ENCODE measurements at regions not wholly inside any gene's neighbourhood (a gene's known extent, or its start where the extent isn't known, plus 50 kb on each side); places are given as distances from the start of the nearest gene placed in this dataset.

DNA sequence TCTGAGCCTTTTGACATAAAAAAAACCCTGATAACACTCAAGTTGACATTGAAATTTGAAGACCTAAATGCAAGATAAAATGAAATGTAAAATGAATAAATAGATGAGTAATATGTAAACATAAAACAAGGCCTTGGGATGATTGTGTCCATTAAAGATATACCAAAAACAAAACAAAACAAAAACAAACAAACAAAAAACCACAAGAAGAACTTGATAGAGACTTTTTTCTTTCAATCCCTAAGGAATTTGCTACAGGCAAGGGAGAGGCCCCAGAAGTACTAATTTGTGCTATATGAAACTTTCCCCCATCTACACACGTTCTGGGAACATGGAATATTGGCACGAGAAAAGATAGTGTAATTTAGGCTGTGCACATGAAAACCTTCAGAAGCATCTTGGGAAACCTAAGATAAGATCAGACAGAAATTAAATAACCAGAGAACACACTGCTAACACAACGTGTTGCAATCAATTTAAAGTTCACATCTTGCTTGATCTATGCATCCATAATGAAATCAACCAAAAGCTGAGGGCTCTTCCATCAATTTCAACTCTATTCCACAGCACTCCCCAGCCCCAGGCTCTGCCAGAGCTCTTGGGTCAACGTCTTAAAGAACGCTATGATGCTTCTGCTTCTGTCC lies 201.1 kb upstream of the RREB1 start:
- TF ChIP-seq, protein P1, sequence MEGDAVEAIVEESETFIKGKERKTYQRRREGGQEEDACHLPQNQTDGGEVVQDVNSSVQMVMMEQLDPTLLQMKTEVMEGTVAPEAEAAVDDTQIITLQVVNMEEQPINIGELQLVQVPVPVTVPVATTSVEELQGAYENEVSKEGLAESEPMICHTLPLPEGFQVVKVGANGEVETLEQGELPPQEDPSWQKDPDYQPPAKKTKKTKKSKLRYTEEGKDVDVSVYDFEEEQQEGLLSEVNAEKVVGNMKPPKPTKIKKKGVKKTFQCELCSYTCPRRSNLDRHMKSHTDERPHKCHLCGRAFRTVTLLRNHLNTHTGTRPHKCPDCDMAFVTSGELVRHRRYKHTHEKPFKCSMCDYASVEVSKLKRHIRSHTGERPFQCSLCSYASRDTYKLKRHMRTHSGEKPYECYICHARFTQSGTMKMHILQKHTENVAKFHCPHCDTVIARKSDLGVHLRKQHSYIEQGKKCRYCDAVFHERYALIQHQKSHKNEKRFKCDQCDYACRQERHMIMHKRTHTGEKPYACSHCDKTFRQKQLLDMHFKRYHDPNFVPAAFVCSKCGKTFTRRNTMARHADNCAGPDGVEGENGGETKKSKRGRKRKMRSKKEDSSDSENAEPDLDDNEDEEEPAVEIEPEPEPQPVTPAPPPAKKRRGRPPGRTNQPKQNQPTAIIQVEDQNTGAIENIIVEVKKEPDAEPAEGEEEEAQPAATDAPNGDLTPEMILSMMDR (IDR thresholded peaks at IDR 0.05; ENCODE audit: control insufficient read depth, extremely low read depth, insufficient read depth) = no peak
- H3K4me3 ChIP-seq (ENCODE audit: low read depth, low read length) = no peak overlapping the region
- DNase-seq (ENCODE audit: low read depth) = peak; percentile 42

DNA sequence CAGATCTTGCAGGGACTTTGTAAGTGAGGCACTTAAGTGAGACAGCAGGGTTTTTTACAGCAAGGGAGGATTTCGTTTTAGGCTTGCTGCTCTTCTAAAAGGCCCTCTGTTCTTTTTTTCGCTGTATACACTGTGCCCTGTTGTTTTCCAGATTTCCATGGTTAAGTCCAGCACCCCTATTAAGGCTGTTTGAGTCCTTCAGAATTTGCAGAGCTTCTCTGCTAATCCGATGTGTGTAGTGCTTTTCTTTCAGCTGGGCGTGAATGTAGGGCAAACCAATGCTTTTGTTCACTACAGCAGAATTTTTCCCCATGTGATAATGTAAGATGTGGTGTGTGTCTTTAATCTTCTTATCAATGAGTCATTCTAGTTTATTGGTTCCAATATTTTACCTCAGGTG lies 200.5 kb upstream of the RREB1 start:
- no peak overlapping the region for H3K4me3 ChIP-seq (ENCODE audit: low read depth, low read length)
- no peak for DNase-seq (ENCODE audit: low read depth)
- TF ChIP-seq, protein P1 (IDR thresholded peaks at IDR 0.05; ENCODE audit: control insufficient read depth, extremely low read depth, insufficient read depth) = no peak

DNA sequence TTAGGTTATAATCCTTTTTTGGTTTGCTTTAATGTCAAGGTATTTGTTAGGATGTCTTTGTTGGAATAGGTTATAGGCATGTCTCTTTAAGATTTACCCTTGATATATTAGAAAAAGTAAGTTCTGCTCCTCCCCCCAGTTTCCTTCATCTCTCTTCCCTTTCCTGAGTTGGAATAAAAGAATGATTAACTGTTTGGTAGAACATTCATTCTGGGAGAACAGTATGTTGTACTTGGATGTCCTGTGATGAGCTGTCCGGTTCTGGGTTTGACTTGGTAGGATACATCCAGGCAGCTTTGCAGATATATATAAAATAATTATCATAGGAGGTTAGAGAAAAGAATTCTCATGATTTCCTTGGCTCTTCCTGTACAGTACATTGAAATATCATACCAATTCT lies 199.6 kb upstream of the RREB1 start:
- H3K4me3 ChIP-seq (ENCODE audit: low read depth, low read length) = no peak overlapping the region
- TF ChIP-seq, protein P1 (IDR thresholded peaks at IDR 0.05; ENCODE audit: control insufficient read depth, extremely low read depth, insufficient read depth) = no peak
- no peak for DNase-seq (ENCODE audit: low read depth)

DNA sequence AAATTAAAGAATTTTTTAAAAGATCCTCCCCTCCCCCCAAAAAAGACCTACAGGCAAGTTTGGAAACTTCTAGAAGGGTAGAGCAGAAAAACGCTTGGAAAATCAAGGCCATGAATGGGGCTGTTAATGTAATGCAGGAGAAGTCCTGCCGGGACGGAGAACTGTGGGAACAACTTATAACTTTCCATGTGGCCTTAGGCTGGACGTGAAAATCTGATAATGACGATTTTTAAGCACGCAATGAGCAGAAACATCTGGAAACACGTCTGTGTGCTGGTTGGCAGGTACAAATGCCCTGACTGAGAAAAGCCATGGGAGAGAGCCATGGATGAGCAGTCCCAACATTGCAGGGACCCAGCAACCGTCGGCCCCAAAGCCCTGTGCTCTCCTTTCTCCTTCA lies 198.7 kb upstream of the RREB1 start:
- TF ChIP-seq, protein P1 (IDR thresholded peaks at IDR 0.05; ENCODE audit: control insufficient read depth, extremely low read depth, insufficient read depth) = no peak
- H3K4me3 ChIP-seq (ENCODE audit: low read depth, low read length) = no peak overlapping the region
- no peak for DNase-seq (ENCODE audit: low read depth)

DNA sequence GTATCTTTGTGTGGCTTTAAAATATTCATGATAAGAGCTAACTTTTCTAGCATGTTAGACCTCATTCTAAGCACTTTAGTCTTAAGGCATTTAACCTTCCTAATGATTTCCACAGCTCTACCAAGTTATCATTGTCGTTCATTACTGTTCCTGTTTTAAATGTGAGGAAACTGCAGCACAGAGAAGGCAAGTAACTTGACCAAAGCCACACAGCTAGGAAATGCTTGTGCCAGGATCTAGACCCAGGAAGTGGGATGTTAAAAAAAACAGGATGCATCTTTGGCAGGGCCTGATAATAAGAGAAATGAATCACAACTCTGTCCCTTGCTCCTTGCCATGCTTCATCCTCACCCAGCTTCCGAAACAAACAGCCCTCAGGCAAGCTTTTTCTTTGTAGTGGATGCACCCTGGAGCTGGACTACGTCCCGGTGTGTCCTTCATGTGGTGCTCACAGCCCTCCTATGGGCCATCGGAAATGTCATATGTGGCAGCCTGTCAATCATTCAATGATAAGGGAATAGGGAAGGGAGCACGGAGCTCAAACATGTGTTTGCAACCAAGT lies 196.9 kb upstream of the RREB1 start:
- DNase-seq (ENCODE audit: low read depth) = no peak
- no peak overlapping the region for H3K4me3 ChIP-seq (ENCODE audit: low read depth, low read length)
- TF ChIP-seq, protein P1 (IDR thresholded peaks at IDR 0.05; ENCODE audit: control insufficient read depth, extremely low read depth, insufficient read depth) = no peak

DNA sequence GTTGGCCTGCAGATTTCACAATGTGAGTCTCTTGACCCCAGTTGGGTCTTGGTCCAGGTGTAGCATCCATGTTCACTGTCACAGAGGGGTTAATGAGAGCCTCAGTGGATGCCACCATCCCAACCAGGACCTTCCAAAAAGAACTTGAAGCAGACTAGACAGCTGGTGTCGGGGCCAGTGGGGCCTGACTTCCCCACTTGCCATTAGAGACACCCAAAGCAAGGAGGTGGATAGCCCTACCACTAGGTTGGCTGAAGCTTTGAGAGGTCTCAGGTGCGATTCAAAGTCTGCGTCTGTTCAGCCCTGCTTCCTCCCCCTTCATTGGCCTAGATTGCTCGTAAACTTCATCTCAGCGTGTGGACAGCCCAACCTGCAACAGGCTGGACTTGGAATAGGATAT lies 196.4 kb upstream of the RREB1 start:
- H3K4me3 ChIP-seq (ENCODE audit: low read depth, low read length) = no peak overlapping the region
- TF ChIP-seq, protein P1 (IDR thresholded peaks at IDR 0.05; ENCODE audit: control insufficient read depth, extremely low read depth, insufficient read depth) = no peak
- no peak for DNase-seq (ENCODE audit: low read depth)

Data from LNCaP clone FGC (cell line).